Testis (tissue), 2 donors: ENCODE measurements at regions not wholly inside any gene's neighbourhood (a gene's known extent, or its start where the extent isn't known, plus 50 kb on each side); places are given as distances from the start of the nearest gene placed in this dataset.

ENCODE experiments used
- POLR2A ChIP-seq: fragments of 450-650 bp; IDR thresholded peaks from one replicate; pipeline ENCODE4 v1.6.1; 2017; ENCODE audit warnings: antibody characterized with exemption, mild to moderate bottlenecking, moderate library complexity
- TF ChIP-seq, protein P1 (sequence below), 3 experiments: fragments of 450-650 bp in 2 of 3; fragments of 200-600 bp in 1 of 3; sonication (generic) in 1 of 3; IDR thresholded peaks; one replicate each; pipeline ENCODE4 v1.5.1; 2016 to 2019; ENCODE audit warnings: antibody characterized with exemption in 3 of 3, mild to moderate bottlenecking in 2 of 3, moderate library complexity in 1 of 3

DNA sequence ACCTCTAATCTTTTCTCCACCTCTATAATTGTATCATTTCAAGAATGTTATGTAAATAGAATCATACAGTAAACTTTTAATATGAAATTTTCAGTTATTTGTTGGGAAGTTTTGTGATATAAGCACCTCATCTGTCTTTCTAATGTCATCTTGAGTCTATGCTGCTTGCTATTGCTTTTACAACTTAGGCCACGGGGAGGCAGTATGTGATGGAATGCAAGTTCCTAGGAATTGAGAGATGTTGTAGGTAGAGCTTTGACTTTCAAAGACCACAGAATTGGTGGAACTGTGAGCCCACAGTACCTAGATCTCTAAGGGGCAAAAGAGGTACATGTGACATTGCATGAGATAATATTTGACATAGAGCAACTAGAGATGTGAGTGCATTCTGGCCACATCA lies 328.3 kb downstream of the MFSD1 start:
- TF ChIP-seq, protein P1, sequence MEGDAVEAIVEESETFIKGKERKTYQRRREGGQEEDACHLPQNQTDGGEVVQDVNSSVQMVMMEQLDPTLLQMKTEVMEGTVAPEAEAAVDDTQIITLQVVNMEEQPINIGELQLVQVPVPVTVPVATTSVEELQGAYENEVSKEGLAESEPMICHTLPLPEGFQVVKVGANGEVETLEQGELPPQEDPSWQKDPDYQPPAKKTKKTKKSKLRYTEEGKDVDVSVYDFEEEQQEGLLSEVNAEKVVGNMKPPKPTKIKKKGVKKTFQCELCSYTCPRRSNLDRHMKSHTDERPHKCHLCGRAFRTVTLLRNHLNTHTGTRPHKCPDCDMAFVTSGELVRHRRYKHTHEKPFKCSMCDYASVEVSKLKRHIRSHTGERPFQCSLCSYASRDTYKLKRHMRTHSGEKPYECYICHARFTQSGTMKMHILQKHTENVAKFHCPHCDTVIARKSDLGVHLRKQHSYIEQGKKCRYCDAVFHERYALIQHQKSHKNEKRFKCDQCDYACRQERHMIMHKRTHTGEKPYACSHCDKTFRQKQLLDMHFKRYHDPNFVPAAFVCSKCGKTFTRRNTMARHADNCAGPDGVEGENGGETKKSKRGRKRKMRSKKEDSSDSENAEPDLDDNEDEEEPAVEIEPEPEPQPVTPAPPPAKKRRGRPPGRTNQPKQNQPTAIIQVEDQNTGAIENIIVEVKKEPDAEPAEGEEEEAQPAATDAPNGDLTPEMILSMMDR (IDR thresholded peaks at IDR 0.05), result peak in 1 of 3 experiments; percentile 28
- TF ChIP-seq POLR2A, result no peak
